Hematopoietic multipotent progenitor cell treated with erythropoietin and hydrocortisone succinate and interleukin-3 and kit ligand, for 17 days (in vitro differentiated cells): ENCODE measurements at regions not wholly inside any gene's neighbourhood (a gene's known extent, or its start where the extent isn't known, plus 50 kb on each side); places are given as distances from the start of the nearest gene placed in this dataset.

Experiments
- DNase-seq: peaks from one replicate; pipeline ENCODE4 v3.0.0-alpha.2; 2015; ENCODE audit warnings: low spot score

GRCh38 chr5:69033690-69034089, 60.1 kb upstream of the SLC30A5 start:
- DNase-seq, result no peak

DNA sequence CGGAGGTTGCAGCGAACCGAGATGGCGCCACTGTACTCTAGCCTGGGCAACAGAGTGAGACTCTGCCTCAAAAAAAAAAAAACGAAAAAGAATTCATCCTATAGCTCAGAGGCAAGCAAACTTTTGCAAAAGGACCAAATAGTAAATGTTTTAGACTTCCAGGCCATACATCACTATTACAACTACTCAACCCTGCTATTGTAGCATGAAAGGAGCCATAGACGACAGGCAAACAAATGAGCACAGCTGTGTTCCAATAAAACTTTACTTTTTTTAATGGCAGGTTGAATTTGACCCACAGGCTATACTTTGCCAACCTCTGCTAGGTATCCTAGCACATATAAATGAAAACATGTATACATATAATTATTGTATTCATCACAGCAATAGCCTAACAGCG, 58.9 kb upstream of the SLC30A5 start:
- no peak for DNase-seq

DNA sequence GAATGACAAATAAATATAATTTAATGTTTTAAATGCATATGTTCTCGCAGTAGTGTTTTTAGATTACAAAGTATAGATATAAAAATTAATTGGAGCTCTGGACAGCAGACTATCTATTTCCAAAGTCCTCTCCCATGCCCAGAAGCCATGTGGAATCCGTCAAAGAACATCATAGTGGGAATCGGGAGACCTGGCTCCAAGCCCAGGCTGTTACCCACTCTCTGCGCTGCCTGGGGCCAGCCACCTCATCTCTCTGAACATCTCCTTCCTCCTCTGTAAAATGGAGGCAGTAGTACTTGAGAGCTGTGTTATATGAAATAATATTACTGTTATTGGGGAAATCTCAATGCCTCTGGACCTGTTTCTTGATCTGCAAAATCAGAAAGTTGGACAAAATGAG, 58.1 kb upstream of the SLC30A5 start:
- no peak for DNase-seq

DNA sequence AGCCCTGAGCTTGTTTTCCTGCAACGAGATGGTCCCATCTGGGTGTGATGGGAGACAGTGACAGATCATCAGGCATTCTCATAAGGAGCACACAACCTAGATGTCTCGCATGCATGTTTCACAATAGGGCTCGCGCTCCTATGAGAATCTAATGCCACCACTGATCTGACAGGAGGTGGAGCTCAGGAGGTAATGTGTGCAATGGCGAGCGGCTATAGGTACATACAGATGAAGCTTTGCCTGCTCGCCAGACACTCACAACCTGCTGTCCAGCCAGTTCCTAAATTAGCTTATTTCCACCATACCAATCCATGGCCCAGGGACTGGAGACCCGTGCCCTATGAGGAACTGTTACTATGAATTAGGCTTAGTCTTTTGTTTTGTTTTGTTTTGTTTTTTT, 55.3 kb upstream of the SLC30A5 start:
- DNase-seq, result no peak

GRCh38 chr5:69039829-69040228, 54.0 kb upstream of the SLC30A5 start:
- DNase-seq, result no peak

DNA sequence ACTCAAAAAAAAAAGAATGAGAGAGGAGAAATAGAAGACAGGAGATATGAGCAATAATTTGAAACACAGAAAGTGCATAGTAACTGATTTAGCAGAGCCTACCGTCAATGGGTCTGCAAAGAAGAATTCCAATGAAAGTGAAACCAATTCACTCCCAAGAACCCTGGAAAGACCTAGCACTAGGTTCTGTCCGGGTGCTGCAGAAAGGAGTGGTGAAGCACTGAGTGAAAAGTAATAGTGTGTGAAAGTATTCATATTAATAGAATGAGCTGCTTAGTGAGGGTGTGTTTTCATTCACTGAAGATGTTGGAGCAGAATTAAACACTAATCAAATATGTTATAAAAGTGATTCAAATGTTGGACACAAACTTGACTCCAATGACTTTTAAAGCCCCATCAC, 51.3 kb upstream of the SLC30A5 start:
- DNase-seq, result no peak

- DNase-seq, result peak; percentile 94
Measured at GRCh38 chr5:69042915-69043654, 50.7 kb upstream of the SLC30A5 start.

- DNase-seq, result no peak
Measured at GRCh38 chr5:69043655-69043996, 50.2 kb upstream of the SLC30A5 start.
